SK-N-SH (cell line): ENCODE measurements at regions not wholly inside any gene's neighbourhood (a gene's known extent, or its start where the extent isn't known, plus 50 kb on each side); places are given as distances from the start of the nearest gene placed in this dataset.

Source experiments
- CTCF ChIA-PET: fragments of 300-600, 350-600 bp; formaldehyde crosslinking; extraction: SDS; loops from one replicate; lab custom pipeline; 2021; lab: Yijun Ruan, JAX
- POLR2A ChIA-PET: fragments of 350-600 bp; sonication (Branson Sonifier 250); formaldehyde crosslinking; extraction: SDS; loops from one replicate; lab custom pipeline; 2020; ENCODE audit warnings: antibody characterized with exemption, inconsistent platforms; lab: Yijun Ruan, JAX
- DNase-seq: peaks from one replicate; pipeline ENCODE4 v3.0.0; 2012
- H2AFZ ChIP-seq: fragments of 200-600 bp; sonication (generic); 2 replicates; pipeline ENCODE4 v1.8.1; 2016; ENCODE audit warnings: antibody characterized with exemption, mild to moderate bottlenecking, low read depth
- H3F3A ChIP-seq: fragments of 200-600 bp; sonication (generic); replicated peaks from 2 replicates; pipeline ENCODE3; 2016; ENCODE audit warnings: antibody characterized with exemption, mild to moderate bottlenecking; ENCODE audit not compliant: insufficient read depth
- H3K27ac ChIP-seq, 2 experiments: fragments of 200-500 bp in 1 of 2; fragments of 200-600 bp in 1 of 2; sonication (Bioruptor generic) in 1 of 2; sonication (generic), shearing (Covaris generic) in 1 of 2; 2 replicates each; pipeline versions ENCODE4 v1.5.1 to v1.6.1; 2014 to 2016; ENCODE audit warnings: low read depth in 2 of 2, inconsistent platforms in 1 of 2, low read length in 1 of 2, mild to moderate bottlenecking in 1 of 2, mixed read lengths in 1 of 2
- H3K27me3 ChIP-seq: fragments of 200-600 bp; sonication (generic), shearing (Covaris generic); 2 replicates; pipeline ENCODE4 v1.6.1; 2016; ENCODE audit warnings: mixed run types; ENCODE audit not compliant: insufficient read depth
- H3K36me3 ChIP-seq, 2 experiments: fragments of 200-500 bp in 1 of 2; fragments of 200-600 bp in 1 of 2; sonication (Bioruptor generic) in 1 of 2; sonication (generic) in 1 of 2; replicated peaks in 1 of 2; 2 replicates each; pipeline versions ENCODE3 to v1.5.1; 2014 to 2016; ENCODE audit warnings: low read length in 1 of 2, mild to moderate bottlenecking in 1 of 2; ENCODE audit not compliant: insufficient read depth in 2 of 2, control insufficient read depth in 1 of 2
- H3K4me1 ChIP-seq, 2 experiments: fragments of 200-500 bp in 1 of 2; fragments of 200-600 bp in 1 of 2; sonication (Bioruptor generic) in 1 of 2; sonication (generic), shearing (Covaris generic) in 1 of 2; 2 replicates each; pipeline versions ENCODE4 v1.5.1 to v1.6.1; 2014 to 2016; ENCODE audit warnings: low read depth in 1 of 2, low read length in 1 of 2, mixed run types in 1 of 2; ENCODE audit not compliant: insufficient read depth in 2 of 2, control insufficient read depth in 1 of 2
- H3K4me2 ChIP-seq: fragments of 200-600 bp; sonication (generic), shearing (Covaris generic); 2 replicates; pipeline ENCODE4 v1.6.1; 2017; ENCODE audit warnings: mixed run types
- H3K4me3 ChIP-seq, 2 experiments: fragments of 200-500 bp in 1 of 2; fragments of 200-600 bp in 1 of 2; sonication (Bioruptor generic) in 1 of 2; sonication (generic), shearing (Covaris generic) in 1 of 2; 2 replicates each; pipeline versions ENCODE4 v1.5.1 to v1.8.1; 2014 to 2016; ENCODE audit warnings: low read depth in 2 of 2, inconsistent platforms in 1 of 2, low read length in 1 of 2, mild to moderate bottlenecking in 1 of 2, mixed read lengths in 1 of 2, moderate library complexity in 1 of 2
- H3K79me2 ChIP-seq: fragments of 200-600 bp; sonication (generic); 2 replicates; pipeline ENCODE4 v1.8.1; 2017; ENCODE audit warnings: mild to moderate bottlenecking; ENCODE audit not compliant: insufficient read depth
- H3K9ac ChIP-seq: fragments of 200-600 bp; sonication (generic); 2 replicates; pipeline ENCODE4 v1.6.1; 2017; ENCODE audit warnings: mixed run types
- H3K9me2 ChIP-seq: fragments of 200-600 bp; sonication (generic); 2 replicates; pipeline ENCODE4 v1.6.1; 2017; ENCODE audit warnings: mixed run types
- H3K9me3 ChIP-seq: fragments of 200-600 bp; sonication (generic); 2 replicates; pipeline ENCODE4 v1.6.1; 2017; ENCODE audit warnings: mixed run types, mild to moderate bottlenecking, moderate library complexity
- H4K20me1 ChIP-seq: fragments of 200-600 bp; sonication (generic); 2 replicates; pipeline ENCODE4 v1.6.1; 2017; ENCODE audit warnings: mild to moderate bottlenecking, mixed run types; ENCODE audit not compliant: insufficient read depth
- CHD2 ChIP-seq: fragments of 150-350 bp; IDR thresholded peaks from 2 replicates; pipeline ENCODE4 v1.6.1; 2018; ENCODE audit warnings: low read length; ENCODE audit not compliant: partially characterized antibody
- EP300 ChIP-seq, 2 experiments: IDR thresholded peaks; 2 replicates each; pipeline versions ENCODE4 v1.4.0 to v1.6.1; 2012; ENCODE audit warnings: borderline replicate concordance in 1 of 2, low read depth in 1 of 2, low read length in 1 of 2
- FOSL2 ChIP-seq: IDR thresholded peaks from 2 replicates; pipeline ENCODE4 v1.4.0; 2012; ENCODE audit warnings: low read depth, mild to moderate bottlenecking, moderate library complexity, borderline replicate concordance
- FOXM1 ChIP-seq: IDR thresholded peaks from 2 replicates; pipeline ENCODE4 v1.4.0; 2012; ENCODE audit warnings: low read depth, mild to moderate bottlenecking
- GABPA ChIP-seq: IDR thresholded peaks from 2 replicates; pipeline ENCODE4 v1.4.0; 2012; ENCODE audit warnings: low read depth, mild to moderate bottlenecking
- MEF2A ChIP-seq: IDR thresholded peaks from 2 replicates; pipeline ENCODE4 v1.4.0; 2012; ENCODE audit warnings: low read depth, borderline replicate concordance
- MXI1 ChIP-seq: IDR thresholded peaks from 2 replicates; pipeline ENCODE4 v1.6.1; 2012; ENCODE audit warnings: mild to moderate bottlenecking, low read depth, low read length, improper control_type of control experiment
- RAD21 ChIP-seq: IDR thresholded peaks from 2 replicates; pipeline ENCODE4 v1.6.1; 2012; ENCODE audit warnings: mild to moderate bottlenecking, low read length
- RFX5 ChIP-seq: IDR thresholded peaks from 2 replicates; pipeline ENCODE4 v1.6.1; 2012; ENCODE audit warnings: mild to moderate bottlenecking, improper control_type of control experiment, low read length
- RXRA ChIP-seq: IDR thresholded peaks from 2 replicates; pipeline ENCODE4 v1.4.0; 2012; ENCODE audit warnings: low read depth, mild to moderate bottlenecking, borderline replicate concordance
- USF1 ChIP-seq: IDR thresholded peaks from 2 replicates; pipeline ENCODE4 v1.4.0; 2012; ENCODE audit warnings: low read depth, borderline replicate concordance
- USF2 ChIP-seq: fragments of 150-350 bp; IDR thresholded peaks from 2 replicates; pipeline ENCODE4 v1.6.1; 2017; ENCODE audit warnings: antibody characterized with exemption, low read length, low read depth, borderline replicate concordance
- WGBS: methylation state at CpG from one replicate; pipeline ENCODE4 v1.1.6; 2017; ENCODE audit warnings: low lambda C conversion rate; 5-methylcytosine and 5-hydroxymethylcytosine counted together
- TF ChIP-seq, protein P1 (sequence below): fragments of 200-600 bp; sonication (generic); IDR thresholded peaks from 2 replicates; pipeline ENCODE4 v1.6.1; 2017; ENCODE audit warnings: antibody characterized with exemption, mild to moderate bottlenecking, moderate library complexity
- TF ChIP-seq, protein P2 (sequence below): IDR thresholded peaks from 2 replicates; pipeline ENCODE4 v1.4.0; 2012; ENCODE audit warnings: low read depth, borderline replicate concordance

DNA sequence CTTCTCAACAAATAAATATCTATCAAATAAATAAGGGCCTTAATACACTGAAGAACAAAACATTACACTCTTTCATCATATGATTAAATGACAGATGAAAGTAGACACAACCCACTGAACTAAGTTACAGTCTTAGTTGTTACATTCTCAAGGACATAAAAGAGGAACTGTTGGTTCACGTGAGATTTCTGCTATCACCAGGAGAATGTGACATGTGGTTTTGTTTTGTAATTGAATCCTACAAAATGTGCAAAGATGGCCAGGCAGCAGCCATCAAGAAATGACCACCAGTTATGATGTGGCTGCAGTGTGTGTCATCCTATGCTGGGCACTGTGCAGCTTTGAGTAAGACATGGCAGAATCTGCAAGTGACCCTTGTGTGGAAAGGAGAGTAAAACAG is 310.6 kb upstream of the PIK3C3 start:
- Histone ChIP-seq H3K27ac (no peak overlapping the region), H3K4me2 (no peak overlapping the region), H3K27me3 (no peaks in the 10 kb centered on the region), H3K36me3 (no peaks in the 10 kb centered on the region), H3F3A (no peaks in the 10 kb centered on the region), H2AFZ (no peak overlapping the region), H3K79me2 (no peaks in the 10 kb centered on the region), H4K20me1 (no peaks in the 10 kb centered on the region), H3K4me1 (peaks cover 0 to 12% of the 10 kb centered on the region in 2 experiments; a peak in 3 of 4 replicates), H3K9ac (no peak overlapping the region), H3K4me3 (no peak overlapping the region), H3K9me2 (no peaks in the 10 kb centered on the region), H3K9me3 (no peaks in the 10 kb centered on the region)
- CTCF ChIA-PET = interaction anchor here (1.4 kb wide), 1 partner anchor 101 kb away, joined by 3 read pairs; no protein-coding TSS in a partner anchor
- TF ChIP-seq EP300 (IDR thresholded peaks at IDR 0.05; ENCODE audit: borderline replicate concordance in 1 of 2, low read depth in 1 of 2, low read length in 1 of 2) (no peak), RAD21 (no peak), GABPA (no peak), FOSL2 (no peak), MEF2A (no peak), RXRA (no peak), USF2 (no peak), RFX5 (no peak), USF1 (no peak), FOXM1 (no peak), CHD2 (no peak), MXI1 (no peak)
- TF ChIP-seq, protein P1, sequence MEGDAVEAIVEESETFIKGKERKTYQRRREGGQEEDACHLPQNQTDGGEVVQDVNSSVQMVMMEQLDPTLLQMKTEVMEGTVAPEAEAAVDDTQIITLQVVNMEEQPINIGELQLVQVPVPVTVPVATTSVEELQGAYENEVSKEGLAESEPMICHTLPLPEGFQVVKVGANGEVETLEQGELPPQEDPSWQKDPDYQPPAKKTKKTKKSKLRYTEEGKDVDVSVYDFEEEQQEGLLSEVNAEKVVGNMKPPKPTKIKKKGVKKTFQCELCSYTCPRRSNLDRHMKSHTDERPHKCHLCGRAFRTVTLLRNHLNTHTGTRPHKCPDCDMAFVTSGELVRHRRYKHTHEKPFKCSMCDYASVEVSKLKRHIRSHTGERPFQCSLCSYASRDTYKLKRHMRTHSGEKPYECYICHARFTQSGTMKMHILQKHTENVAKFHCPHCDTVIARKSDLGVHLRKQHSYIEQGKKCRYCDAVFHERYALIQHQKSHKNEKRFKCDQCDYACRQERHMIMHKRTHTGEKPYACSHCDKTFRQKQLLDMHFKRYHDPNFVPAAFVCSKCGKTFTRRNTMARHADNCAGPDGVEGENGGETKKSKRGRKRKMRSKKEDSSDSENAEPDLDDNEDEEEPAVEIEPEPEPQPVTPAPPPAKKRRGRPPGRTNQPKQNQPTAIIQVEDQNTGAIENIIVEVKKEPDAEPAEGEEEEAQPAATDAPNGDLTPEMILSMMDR = no peak
- TF ChIP-seq, protein P2, sequence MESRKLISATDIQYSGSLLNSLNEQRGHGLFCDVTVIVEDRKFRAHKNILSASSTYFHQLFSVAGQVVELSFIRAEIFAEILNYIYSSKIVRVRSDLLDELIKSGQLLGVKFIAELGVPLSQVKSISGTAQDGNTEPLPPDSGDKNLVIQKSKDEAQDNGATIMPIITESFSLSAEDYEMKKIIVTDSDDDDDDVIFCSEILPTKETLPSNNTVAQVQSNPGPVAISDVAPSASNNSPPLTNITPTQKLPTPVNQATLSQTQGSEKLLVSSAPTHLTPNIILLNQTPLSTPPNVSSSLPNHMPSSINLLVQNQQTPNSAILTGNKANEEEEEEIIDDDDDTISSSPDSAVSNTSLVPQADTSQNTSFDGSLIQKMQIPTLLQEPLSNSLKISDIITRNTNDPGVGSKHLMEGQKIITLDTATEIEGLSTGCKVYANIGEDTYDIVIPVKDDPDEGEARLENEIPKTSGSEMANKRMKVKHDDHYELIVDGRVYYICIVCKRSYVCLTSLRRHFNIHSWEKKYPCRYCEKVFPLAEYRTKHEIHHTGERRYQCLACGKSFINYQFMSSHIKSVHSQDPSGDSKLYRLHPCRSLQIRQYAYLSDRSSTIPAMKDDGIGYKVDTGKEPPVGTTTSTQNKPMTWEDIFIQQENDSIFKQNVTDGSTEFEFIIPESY = no peak
- POLR2A ChIA-PET = no interaction called here
- WGBS = 76% methylated on average over 1 of the region's 1 CpG
- DNase-seq = no peak
